Stimulated activated CD8-positive, alpha-beta memory T cell treated with anti-CD3 and anti-CD28 coated beads, Interleukin-12 subunit alpha, Interleukin-12 subunit beta, amount 100 ng/mL, for 4 hours (primary cell): ENCODE measurements at regions not wholly inside any gene's neighbourhood (a gene's known extent, or its start where the extent isn't known, plus 50 kb on each side); places are given as distances from the start of the nearest gene placed in this dataset.

Source experiments
- DNase-seq: peaks from one replicate; pipeline ENCODE4 v3.0.0-alpha.2; 2020; ENCODE audit warnings: low read depth

DNA sequence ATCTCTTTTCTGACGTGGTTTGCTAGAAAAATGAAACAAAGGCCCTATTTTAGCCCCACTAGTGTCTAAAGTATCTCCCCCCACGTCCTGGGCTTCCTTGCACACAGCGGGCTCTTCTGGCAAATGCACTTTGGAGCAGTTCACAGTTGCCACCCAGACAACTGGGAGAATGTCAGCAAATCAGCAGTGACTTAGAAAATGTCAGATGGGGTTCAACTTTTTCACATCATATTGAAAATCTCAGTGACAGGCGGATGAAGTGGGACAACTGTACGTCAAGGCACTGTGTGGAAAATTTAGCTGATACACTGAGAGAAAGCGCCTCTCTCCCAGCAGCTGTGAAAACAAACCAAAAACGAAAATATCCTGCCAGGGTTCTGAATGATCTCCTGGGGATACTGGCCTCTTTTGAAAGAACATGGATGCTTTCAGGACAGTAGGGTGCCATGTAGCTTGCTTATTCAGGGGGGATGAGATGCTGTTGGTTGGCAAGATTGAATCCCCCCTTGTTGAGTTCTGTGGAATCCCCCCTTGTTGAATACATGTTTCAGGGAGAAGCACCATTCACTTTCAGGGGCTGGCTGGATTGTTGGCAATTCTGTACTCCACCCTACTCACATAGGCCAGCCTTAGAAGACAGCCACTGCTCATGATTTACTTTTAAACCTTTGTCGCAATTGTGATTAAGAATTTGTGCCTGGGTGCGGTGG lies 372.8 kb upstream of the CELF2 start:
- no peak for DNase-seq

- no peak for DNase-seq
Measured at GRCh38 chr10:10647331-10647730, 370.3 kb upstream of the CELF2 start.

DNA sequence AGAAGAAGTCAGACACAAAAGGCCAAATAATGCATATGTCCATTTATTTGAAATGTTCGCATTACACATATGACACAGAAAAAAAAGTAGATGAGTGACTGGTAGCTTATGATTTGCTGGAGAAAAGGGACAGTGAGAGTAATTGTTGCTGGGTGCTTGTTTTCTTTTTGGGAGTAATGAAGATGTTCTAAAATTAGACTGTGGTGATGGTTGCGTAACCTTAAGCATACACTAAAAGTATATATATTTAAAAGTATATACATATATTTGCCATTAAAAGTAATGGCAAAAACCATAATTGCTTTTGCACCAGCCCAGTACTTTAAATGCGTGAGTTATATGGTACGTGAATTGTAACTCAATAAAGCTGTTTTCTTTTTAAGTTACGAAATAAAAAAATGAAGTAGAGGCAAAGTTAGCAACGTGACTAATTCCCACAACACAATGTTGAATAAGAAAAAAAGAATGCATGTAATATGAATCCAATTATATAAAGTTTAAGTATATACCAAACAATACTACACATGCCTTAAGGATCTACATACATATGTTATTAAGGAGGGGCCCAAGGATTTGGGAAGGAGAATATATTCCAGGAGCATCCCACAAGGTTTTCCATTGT lies 360.4 kb upstream of the CELF2 start:
- no peak for DNase-seq

GRCh38 chr10:10658172-10658785 lies 359.4 kb upstream of the CELF2 start:
- no peak for DNase-seq

DNA sequence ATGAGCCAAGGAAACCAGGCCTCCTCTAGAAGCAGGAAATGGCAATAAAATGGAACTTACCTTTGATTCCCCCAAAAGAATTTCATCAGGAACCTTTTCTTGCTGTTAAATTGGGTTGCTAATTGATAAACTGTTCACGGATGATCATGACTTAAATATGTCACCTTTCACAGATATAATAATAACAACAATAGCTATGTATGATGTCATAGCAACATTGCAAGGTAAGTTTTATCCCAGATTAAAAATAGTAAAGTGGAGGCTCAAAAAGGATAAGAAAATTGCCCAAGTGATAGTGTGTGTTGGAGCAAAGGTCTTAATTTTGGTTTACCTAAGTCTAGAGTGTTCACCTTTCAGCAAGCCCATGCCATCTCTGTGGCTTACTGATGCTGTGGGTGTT lies 357.6 kb upstream of the CELF2 start:
- no peak for DNase-seq

DNA sequence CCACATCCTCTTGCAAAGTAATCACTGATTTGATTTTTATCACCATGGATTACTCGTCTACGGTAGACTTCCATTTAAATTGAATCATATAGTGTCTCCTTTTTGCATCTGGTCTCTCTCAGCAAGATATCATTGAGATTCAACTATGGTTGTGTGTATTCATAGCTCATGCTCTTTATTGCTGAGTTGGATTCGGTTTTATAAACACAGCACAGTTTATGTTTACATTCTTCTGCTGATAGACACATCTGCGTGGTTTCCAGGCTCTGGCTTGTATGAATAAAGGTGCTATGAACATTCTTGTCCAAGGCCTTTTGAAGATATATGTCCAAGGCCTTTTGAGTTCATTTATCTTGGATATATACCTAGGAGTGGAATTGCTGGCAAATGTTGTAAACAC lies 356.5 kb upstream of the CELF2 start:
- no peak for DNase-seq

DNA sequence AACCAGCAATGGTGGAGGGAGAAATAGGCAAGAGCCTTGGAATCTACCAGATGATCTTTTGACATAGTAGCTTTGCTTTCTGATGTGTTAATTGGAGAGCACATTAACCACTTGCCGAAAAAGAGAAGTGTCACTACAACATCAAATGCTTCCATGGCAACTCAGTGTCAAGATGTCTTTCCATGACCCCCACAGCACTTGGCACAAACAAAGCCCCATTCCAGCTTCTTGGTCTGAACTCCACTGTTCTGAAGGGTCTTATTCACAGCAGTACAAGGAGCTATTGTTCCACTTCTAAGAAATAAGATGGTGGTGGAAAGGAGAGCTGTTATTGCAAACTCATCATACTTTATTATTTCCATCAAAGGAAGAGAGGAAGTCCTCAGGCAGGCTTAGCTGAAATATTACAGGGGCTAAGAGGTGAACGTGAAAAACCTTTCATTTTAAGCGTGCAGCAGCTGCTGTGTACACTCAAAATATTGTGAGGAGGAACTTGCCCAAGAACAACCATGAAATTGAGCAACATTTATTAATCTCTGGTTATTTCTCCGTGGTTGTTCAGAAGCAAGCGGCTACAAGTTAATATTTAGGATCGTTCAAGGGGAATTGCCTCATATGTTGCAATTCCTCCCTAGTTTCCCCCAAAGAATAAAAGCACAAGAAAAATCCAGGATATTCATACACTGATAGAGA lies 354.8 kb upstream of the CELF2 start:
- DNase-seq, result no peak

GRCh38 chr10:10663622-10664021 lies 354.1 kb upstream of the CELF2 start:
- DNase-seq, result no peak

DNA sequence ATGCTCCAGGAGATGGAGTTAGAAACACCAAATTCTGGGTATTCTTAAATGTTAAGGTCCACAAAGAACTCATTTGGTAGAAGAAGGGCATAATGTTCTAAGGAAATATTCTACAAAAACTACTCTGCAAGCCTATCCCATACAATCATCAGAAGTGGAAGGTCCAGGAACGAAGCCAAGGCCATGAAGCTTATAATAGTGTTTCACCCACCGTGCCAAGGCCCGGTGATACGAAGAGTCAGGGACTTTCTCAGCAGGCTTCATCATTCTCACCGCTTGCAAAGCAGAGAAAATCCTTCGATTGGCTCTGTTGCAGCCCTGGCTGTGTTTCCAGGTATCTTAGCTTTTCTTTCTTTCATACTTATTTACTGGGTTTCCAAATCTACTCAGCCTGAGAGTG lies 351.9 kb upstream of the CELF2 start:
- DNase-seq, result no peak

GRCh38 chr10:10667466-10667865 lies 350.2 kb upstream of the CELF2 start:
- DNase-seq, result no peak

- no peak for DNase-seq
Measured at GRCh38 chr10:10676972-10677371, 340.7 kb upstream of the CELF2 start.

DNA sequence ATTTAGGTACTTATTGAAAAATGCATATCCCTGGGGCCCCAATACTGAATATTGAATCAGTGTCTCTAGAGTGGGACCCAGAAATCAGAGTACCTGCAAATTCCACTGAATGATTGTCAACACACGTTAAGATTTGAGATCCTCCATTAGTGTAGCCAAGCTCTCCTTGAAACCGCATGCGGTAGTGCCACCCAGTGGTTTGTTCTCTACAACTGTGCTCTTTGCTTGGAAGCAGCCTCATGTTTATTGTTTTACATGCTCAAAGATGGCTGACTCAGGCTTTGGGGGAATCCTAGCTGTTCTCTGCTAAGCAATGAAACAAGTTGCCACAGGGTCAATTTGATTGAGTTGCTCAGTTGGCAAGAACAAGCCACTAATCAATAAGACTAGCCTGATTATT lies 340.2 kb upstream of the CELF2 start:
- no peak for DNase-seq

GRCh38 chr10:10680496-10680895 lies 337.2 kb upstream of the CELF2 start:
- DNase-seq, result no peak

GRCh38 chr10:10684972-10685371 lies 332.7 kb upstream of the CELF2 start:
- no peak for DNase-seq

DNA sequence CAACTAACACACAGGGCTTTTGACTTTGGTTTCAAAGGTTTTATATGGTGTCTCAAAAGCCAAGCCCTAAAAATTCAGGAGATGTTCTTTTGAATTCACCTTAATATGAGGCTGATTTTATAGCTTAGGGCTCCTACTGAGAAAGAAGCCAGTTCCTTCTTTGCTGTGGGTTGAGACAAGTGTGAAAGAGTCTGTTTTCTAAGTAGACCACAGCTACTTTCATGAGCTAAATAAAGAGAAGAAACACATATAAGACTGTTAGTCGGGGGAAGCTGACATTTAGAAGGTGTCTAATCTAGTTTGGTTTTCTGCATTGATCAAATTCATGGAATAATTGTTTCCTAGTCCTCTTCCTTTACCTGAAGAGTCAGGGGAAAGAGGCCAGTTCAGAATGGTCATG lies 332.1 kb upstream of the CELF2 start:
- no peak for DNase-seq

DNA sequence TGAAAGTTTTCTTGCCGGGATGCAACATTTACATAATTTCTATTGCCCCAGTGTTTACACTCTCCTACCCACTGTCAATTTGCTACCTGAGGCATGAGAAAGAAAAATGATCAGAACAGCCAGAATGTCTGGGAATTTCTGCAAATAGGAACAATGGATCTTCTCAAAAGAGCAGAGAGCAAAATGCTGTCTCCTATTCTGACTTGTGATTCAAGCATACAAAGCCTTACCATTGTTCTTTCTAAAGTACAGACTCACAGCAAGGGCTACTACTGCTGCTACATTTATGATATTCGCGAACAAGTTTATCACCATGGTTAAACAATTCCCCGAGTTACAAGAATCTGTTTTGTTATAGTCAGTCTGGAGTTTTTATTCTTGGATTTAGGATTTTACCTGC lies 329.9 kb upstream of the CELF2 start:
- DNase-seq, result no peak

DNA sequence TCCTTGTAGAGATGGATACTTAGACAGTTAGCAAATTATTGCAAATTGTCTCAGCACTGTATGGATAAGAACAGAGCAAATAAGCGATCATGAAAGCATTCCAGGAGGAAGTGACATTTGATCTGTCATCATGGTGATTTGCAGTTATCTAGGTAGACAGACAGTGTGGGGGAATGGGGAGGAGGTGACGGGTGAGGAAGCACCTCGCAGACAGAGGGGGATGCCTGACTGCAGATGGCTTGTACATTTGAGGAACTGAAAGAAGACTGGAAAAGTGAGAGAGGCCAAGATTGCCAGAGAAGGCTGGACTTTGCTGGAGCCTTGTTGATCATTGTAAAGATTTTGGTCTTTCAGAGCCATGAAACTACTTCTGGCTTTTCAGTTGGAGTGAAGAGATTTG lies 318.2 kb upstream of the CELF2 start:
- no peak for DNase-seq

DNA sequence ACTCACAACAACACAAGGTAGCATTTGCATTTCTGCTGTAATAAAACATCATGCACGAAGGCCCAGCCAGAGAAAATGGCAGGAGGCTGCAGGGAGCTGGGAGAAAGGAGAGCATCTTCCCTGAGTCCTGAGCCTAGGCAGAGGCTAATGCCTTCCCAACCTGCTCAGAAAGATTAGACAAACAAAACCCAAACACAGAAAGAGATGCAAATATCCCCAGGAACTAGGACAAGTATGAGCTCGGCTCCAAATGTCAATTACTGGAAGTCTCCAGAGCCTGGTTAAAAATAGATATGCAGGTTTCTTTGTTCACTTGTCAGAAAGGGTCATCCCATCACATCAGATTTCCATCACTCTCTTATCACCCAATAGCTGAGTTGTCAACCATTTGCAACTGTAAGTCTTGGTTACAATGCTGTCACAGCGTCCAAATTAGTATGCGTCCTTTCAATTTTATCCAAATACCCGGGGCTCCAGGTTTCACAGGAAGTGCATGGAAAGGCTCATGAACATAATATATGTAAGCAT lies 316.5 kb upstream of the CELF2 start:
- no peak for DNase-seq

GRCh38 chr10:10702211-10702610 lies 315.5 kb upstream of the CELF2 start:
- DNase-seq, result no peak

- DNase-seq, result no peak
Measured at GRCh38 chr10:10703382-10703781, 314.3 kb upstream of the CELF2 start.

DNA sequence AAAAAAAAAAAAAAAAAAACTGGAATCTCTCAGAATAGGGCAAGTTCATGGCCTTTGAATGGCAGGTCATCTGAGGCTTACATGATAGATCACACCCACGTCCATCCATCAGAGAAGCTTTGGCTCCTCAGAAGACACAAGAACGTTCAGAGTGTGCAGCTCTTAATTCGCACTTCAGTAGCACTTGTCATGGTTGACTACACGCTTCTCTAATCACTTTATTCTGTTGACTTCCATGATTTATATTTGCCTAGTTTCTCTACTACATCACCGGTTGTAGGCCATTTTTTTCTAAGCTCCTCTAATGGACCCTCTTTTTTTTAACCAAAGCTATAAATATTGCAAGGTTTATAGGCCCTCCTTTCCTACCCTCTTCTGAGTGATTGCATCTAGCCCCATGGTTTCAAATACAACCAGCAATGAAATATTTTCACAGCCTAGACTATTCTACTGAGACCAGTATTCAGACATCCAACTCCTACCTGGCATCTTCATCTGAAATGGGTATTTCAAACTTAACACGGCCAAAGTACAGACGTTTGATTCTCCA lies 305.4 kb upstream of the CELF2 start:
- no peak for DNase-seq

GRCh38 chr10:10714327-10714726 lies 303.3 kb upstream of the CELF2 start:
- no peak for DNase-seq

- no peak for DNase-seq
Measured at GRCh38 chr10:10716972-10717371, 300.7 kb upstream of the CELF2 start.
